ENCODE measurements at regions not wholly inside any gene's neighbourhood (a gene's known extent, or its start where the extent isn't known, plus 50 kb on each side); places are given as distances from the start of the nearest gene placed in this dataset.

GRCh38 chr6:140050101-140050995 is 675.9 kb upstream of the CITED2 start (continued):
- TF ChIP-seq CEBPG (CRISPR knock-in tag; IDR thresholded peaks at IDR 0.05) (no peak), CEBPG (tag; conservative IDR thresholded peaks at IDR 0.05 in 1 of 2, IDR thresholded peaks at IDR 0.05 in 1 of 2) (0 out of 4 replicates have a peak, but pooled peaks have one; percentile 11 to 35)

- in situ Hi-C loops (cut with MboI) = no loop called here
- Histone ChIP-seq H3K79me2 (ENCODE audit: control insufficient read depth, insufficient read depth, low read length) (no peaks in the 10 kb centered on the region), H3K4me1 (replicated peaks in 1 of 2; ENCODE audit: control insufficient read depth in 2 of 2, insufficient read depth in 2 of 2, low read length in 2 of 2) (no peaks in the 10 kb centered on the region), H3K4me3 (no peak overlapping the region), H3K9ac (ENCODE audit: insufficient read depth in 1 of 2, low read depth in 2 of 2, low read length in 2 of 2) (no peak overlapping the region), H3K9me1 (ENCODE audit: control insufficient read depth, insufficient read depth, low read length) (no peaks in the 10 kb centered on the region), H3K27me3 (ENCODE audit: control insufficient read depth in 2 of 2, insufficient read depth in 2 of 2, low read length in 2 of 2) (peaks cover 5 to 7% of the 10 kb centered on the region in 2 experiments; a peak in 2 of 5 replicates), H2AFZ (ENCODE audit: low read depth, low read length) (no peak overlapping the region), H3K4me2 (ENCODE audit: insufficient read depth, low read length) (no peak overlapping the region), H4K20me1 (replicated peaks; ENCODE audit: control insufficient read depth, insufficient read depth, low read length) (no peaks in the 10 kb centered on the region), H3K36me3 (ENCODE audit: control insufficient read depth, insufficient read depth, low read length) (no peaks in the 10 kb centered on the region), H3K9me3 (replicated peaks; ENCODE audit: control insufficient read depth, insufficient read depth, low read depth, low read length) (no peaks in the 10 kb centered on the region), H3K27ac (ENCODE audit: extremely low read depth, low read depth, low read length) (no peak overlapping the region)
- intact Hi-C loops (cut with micrococcal nuclease) = no loop called here
- DNase-seq (ENCODE audit: extremely low read depth in 1 of 4, low spot score in 3 of 4) (no peak), FAIRE-seq (no peak), ATAC-seq (no peak)
- POLR2A ChIA-PET = no interaction called here
- no TSS peak for BruUV-seq (replicated peaks)
- 5% methylated on average over 2 of the region's 2 CpGs for WGBS (ENCODE audit: insufficient coverage, low coverage, missing lambda C conversion rate)
- CTCF ChIA-PET (ENCODE audit: low intra/inter-chr PET ratio) = no interaction called here
- no peak for TF ChIP-seq ZNF507 (tag; conservative IDR thresholded peaks at IDR 0.05)
- TF ChIP-seq CXXC5 (CRISPR knock-in tag; IDR thresholded peaks at IDR 0.05) = no peak
- no peak for TF ChIP-seq MEIS2 (IDR thresholded peaks at IDR 0.05; ENCODE audit: partially characterized antibody)
- no peak for TF ChIP-seq ERF (CRISPR knock-in tag; IDR thresholded peaks at IDR 0.05)
- no peak for TF ChIP-seq ATF3 (IDR thresholded peaks at IDR 0.05)
- no peak for TF ChIP-seq ATF3 (CRISPR knock-in tag; conservative IDR thresholded peaks at IDR 0.05)
- TF ChIP-seq ZBTB2 (IDR thresholded peaks at IDR 0.05) = no peak
- TF ChIP-seq CHD1 (IDR thresholded peaks at IDR 0.05; ENCODE audit: low read length) = no peak
- no peak for TF ChIP-seq SMARCC2 (IDR thresholded peaks at IDR 0.05; ENCODE audit: low read depth)
- TF ChIP-seq GTF2F1 (IDR thresholded peaks at IDR 0.05; ENCODE audit: low read depth, low read length) = no peak
- no peak for TF ChIP-seq ZBTB34 (CRISPR knock-in tag; IDR thresholded peaks at IDR 0.05)
- no peak for TF ChIP-seq ZNF431 (CRISPR knock-in tag; IDR thresholded peaks at IDR 0.05)
- no peak for TF ChIP-seq CHAMP1 (IDR thresholded peaks at IDR 0.05)
These were observed 674.8 kb upstream of the CITED2 start for GRCh38 chr6:140049251-140049650.

Measured in K562 (cell line).